HCT116 (cell line): ENCODE measurements at regions not wholly inside any gene's neighbourhood (a gene's known extent, or its start where the extent isn't known, plus 50 kb on each side); places are given as distances from the start of the nearest gene placed in this dataset.

Experiments used
- ATAC-seq: fragments of 200-7000 bp; cut with Tn5 transposase; 2 replicates; pipeline ENCODE4 v1.9.1; 2020; ENCODE audit warnings: mild to moderate bottlenecking, moderate library complexity
- BruUV-seq: library from RNA; stranded (reverse); fragments of 400-500 nt; replicated peaks from 2 replicates; lab custom pipeline; 2021; lab: Mats Ljungman, UMichigan
- CTCF ChIA-PET: fragments of 300-600 bp; sonication (Branson Sonifier 250); formaldehyde crosslinking; loops from one replicate; lab custom pipeline; 2021; ENCODE audit warnings: antibody characterized with exemption; lab: Charles Lee
- POLR2A ChIA-PET: fragments of 300-600, 350-600 bp; sonication (Branson Sonifier 250); formaldehyde crosslinking; loops from one replicate; lab custom pipeline; 2021; ENCODE audit warnings: antibody characterized with exemption; lab: Charles Lee
- RAD21 ChIA-PET, 2 experiments: fragments of 300-600 bp; sonication (Branson Sonifier 250); formaldehyde crosslinking; loops; one replicate each; lab custom pipeline; 2023; ENCODE audit warnings: low total read pairs in 2 of 2; ENCODE audit not compliant: uncharacterized antibody in 2 of 2, unreplicated experiment in 2 of 2, low non-redundant PET in 1 of 2; lab: Charles Lee
- DNase-seq: peaks from one replicate; pipeline ENCODE4 v3.0.0-alpha.2; 2010; ENCODE audit warnings: low read depth, low spot score
- H2AFZ ChIP-seq: fragments of 200-600 bp; shearing (Covaris generic), sonication (generic); 2 replicates; pipeline ENCODE4 v1.6.1; 2017; ENCODE audit warnings: low read depth, mixed run types, mixed read lengths, antibody characterized with exemption, low read length; ENCODE audit not compliant: poor library complexity, severe bottlenecking
- H3K27ac ChIP-seq: 2 replicates; pipeline ENCODE4 v1.5.1; 2012; ENCODE audit warnings: low read depth, low read length
- H3K27me3 ChIP-seq: fragments of 200-600 bp; sonication (generic); 2 replicates; pipeline ENCODE4 v1.6.1; 2016; ENCODE audit warnings: mixed run types, low read length, mixed read lengths; ENCODE audit not compliant: insufficient read depth
- H3K36me3 ChIP-seq, 2 experiments: fragments of 200-500 bp in 1 of 2; fragments of 200-600 bp in 1 of 2; sonication (Bioruptor generic) in 1 of 2; sonication (generic) in 1 of 2; 2 replicates each; pipeline versions ENCODE4 v1.5.1 to v1.6.1; 2014 to 2016; ENCODE audit warnings: low read length in 2 of 2, inconsistent platforms in 1 of 2, mixed read lengths in 1 of 2, mixed run types in 1 of 2; ENCODE audit not compliant: insufficient read depth in 2 of 2, control insufficient read depth in 1 of 2
- H3K4me1 ChIP-seq, 2 experiments: fragments of 200-600 bp in 1 of 2; sonication (generic) in 1 of 2; 2 replicates each; pipeline versions ENCODE4 v1.5.1 to v1.6.1; 2012 to 2017; ENCODE audit warnings: low read length in 2 of 2, inconsistent platforms in 1 of 2, mild to moderate bottlenecking in 1 of 2, mixed read lengths in 1 of 2, mixed run types in 1 of 2, moderate library complexity in 1 of 2; ENCODE audit not compliant: insufficient read depth in 2 of 2, control insufficient read depth in 1 of 2
- H3K4me2 ChIP-seq: fragments of 200-600 bp; sonication (generic); 2 replicates; pipeline ENCODE4 v1.6.1; 2017; ENCODE audit warnings: mixed run types, low read length, mixed read lengths
- H3K4me3 ChIP-seq, 2 experiments: fragments of 200-600 bp in 1 of 2; sonication (generic) in 1 of 2; replicated peaks in 1 of 2; 2 replicates each; pipeline ENCODE4 v1.5.1; 2011 to 2016; ENCODE audit warnings: low read length in 2 of 2, control low read depth in 1 of 2, low read depth in 1 of 2, mild to moderate bottlenecking in 1 of 2, mixed read lengths in 1 of 2, mixed run types in 1 of 2
- H3K79me2 ChIP-seq: fragments of 200-600 bp; sonication (generic); 2 replicates; pipeline ENCODE4 v1.6.1; 2017; ENCODE audit warnings: mild to moderate bottlenecking, mixed run types, low read length, moderate library complexity, mixed read lengths; ENCODE audit not compliant: insufficient read depth
- H3K9ac ChIP-seq: fragments of 200-600 bp; sonication (generic); 2 replicates; pipeline ENCODE4 v1.6.1; 2016; ENCODE audit warnings: low read length, mixed read lengths
- H3K9me2 ChIP-seq: fragments of 200-600 bp; sonication (generic), shearing (Covaris generic); 2 replicates; pipeline ENCODE4 v1.6.1; 2017; ENCODE audit warnings: mixed run types, mild to moderate bottlenecking, moderate library complexity; ENCODE audit not compliant: insufficient read depth
- H3K9me3 ChIP-seq, 2 experiments: fragments of 200-500 bp in 1 of 2; fragments of 200-600 bp in 1 of 2; sonication (Bioruptor generic) in 1 of 2; sonication (generic) in 1 of 2; 2 replicates each; pipeline ENCODE4 v1.6.1; 2014 to 2017; ENCODE audit warnings: low read length in 2 of 2, mixed read lengths in 2 of 2, inconsistent platforms in 1 of 2, low read depth in 1 of 2, mild to moderate bottlenecking in 1 of 2, mixed run types in 1 of 2, moderate library complexity in 1 of 2; ENCODE audit not compliant: control insufficient read depth in 1 of 2, insufficient read depth in 1 of 2
- H4K20me1 ChIP-seq: fragments of 200-600 bp; sonication (generic), shearing (Covaris generic); 2 replicates; pipeline ENCODE4 v1.6.1; 2017; ENCODE audit warnings: mixed run types, mild to moderate bottlenecking, moderate library complexity; ENCODE audit not compliant: insufficient read depth
- EZH2 ChIP-seq: fragments of 200-600 bp; sonication (generic); IDR thresholded peaks from 2 replicates; pipeline ENCODE4 v1.6.1; 2017; ENCODE audit warnings: antibody characterized with exemption, mixed run types
- EZH2phosphoT487 ChIP-seq: fragments of 200-600 bp; IDR thresholded peaks from 2 replicates; pipeline ENCODE4 v1.6.1; 2018; ENCODE audit warnings: antibody characterized with exemption, borderline replicate concordance
- POLR2A ChIP-seq: IDR thresholded peaks from 2 replicates; pipeline ENCODE4 v1.7.0; 2011; ENCODE audit warnings: borderline replicate concordance; ENCODE audit not compliant: insufficient read depth, insufficient read length; ENCODE audit errors: extremely low read depth
- SRF ChIP-seq: IDR thresholded peaks from 2 replicates; pipeline ENCODE4 v1.6.1; 2012; ENCODE audit warnings: low read depth
- YY1 ChIP-seq: IDR thresholded peaks from 2 replicates; pipeline ENCODE4 v1.6.1; 2011; ENCODE audit warnings: low read length, low read depth, moderate library complexity, mild to moderate bottlenecking; ENCODE audit not compliant: insufficient replicate concordance; ENCODE audit errors: extremely low read depth
- intact Hi-C: fragments of 100-400 bp; cut with micrococcal nuclease; formaldehyde crosslinking; loops from 2 replicates; pipeline ENCODE4 v1.10.0; 2022
- TF ChIP-seq, protein P1 (sequence below): IDR thresholded peaks from 2 replicates; pipeline ENCODE4 v1.6.1; 2012; ENCODE audit warnings: low read depth
- TF ChIP-seq, protein P2 (sequence below): IDR thresholded peaks from 2 replicates; pipeline ENCODE4 v1.6.1; 2012

DNA sequence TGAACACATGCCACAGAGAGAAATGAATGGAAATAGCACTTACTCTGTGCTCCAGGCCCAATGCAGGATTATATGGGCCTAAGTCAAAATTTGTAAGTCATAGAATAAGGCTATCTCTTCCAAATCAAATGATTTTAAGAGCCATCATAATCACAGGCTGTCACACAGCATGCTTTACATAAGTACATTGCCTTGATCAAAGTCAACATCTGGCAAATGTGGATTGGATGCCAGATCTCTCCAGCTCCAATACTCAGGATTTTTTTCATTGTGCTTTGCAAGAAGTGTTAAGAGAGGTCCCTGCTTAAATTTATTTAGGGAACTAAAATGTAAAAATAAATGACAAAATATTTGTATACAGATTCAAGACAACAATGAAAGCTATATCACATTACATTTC lies 299.9 kb downstream of the PRDM5 start (continued):
- TF ChIP-seq, protein P1, sequence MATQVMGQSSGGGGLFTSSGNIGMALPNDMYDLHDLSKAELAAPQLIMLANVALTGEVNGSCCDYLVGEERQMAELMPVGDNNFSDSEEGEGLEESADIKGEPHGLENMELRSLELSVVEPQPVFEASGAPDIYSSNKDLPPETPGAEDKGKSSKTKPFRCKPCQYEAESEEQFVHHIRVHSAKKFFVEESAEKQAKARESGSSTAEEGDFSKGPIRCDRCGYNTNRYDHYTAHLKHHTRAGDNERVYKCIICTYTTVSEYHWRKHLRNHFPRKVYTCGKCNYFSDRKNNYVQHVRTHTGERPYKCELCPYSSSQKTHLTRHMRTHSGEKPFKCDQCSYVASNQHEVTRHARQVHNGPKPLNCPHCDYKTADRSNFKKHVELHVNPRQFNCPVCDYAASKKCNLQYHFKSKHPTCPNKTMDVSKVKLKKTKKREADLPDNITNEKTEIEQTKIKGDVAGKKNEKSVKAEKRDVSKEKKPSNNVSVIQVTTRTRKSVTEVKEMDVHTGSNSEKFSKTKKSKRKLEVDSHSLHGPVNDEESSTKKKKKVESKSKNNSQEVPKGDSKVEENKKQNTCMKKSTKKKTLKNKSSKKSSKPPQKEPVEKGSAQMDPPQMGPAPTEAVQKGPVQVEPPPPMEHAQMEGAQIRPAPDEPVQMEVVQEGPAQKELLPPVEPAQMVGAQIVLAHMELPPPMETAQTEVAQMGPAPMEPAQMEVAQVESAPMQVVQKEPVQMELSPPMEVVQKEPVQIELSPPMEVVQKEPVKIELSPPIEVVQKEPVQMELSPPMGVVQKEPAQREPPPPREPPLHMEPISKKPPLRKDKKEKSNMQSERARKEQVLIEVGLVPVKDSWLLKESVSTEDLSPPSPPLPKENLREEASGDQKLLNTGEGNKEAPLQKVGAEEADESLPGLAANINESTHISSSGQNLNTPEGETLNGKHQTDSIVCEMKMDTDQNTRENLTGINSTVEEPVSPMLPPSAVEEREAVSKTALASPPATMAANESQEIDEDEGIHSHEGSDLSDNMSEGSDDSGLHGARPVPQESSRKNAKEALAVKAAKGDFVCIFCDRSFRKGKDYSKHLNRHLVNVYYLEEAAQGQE = no peak
- TF ChIP-seq, protein P2, sequence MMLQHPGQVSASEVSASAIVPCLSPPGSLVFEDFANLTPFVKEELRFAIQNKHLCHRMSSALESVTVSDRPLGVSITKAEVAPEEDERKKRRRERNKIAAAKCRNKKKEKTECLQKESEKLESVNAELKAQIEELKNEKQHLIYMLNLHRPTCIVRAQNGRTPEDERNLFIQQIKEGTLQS = no peak
- TF ChIP-seq SRF (no peak), EZH2 (no peak), POLR2A (no peak), YY1 (no peak)

DNA sequence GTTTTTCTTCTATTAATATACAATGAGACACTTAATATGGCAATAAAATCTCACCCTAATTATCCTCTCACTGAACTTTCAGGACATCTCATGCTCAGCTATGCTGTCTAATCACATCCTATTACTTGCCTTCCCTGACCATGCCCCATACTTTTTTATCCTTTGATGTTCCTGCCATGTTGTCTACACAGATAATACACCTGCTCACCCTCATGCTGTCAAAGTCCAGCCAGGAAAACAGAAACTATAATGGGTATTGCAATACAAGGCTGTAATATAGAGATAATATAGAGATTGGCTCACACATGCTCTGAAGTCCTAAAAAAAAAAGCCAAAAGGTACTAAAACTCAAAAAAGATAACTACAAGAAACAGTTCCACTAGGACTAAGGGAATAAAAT lies 305.4 kb downstream of the PRDM5 start:
- no peaks in the 10 kb centered on the region for H3K4me1 ChIP-seq
- CTCF ChIA-PET = no interaction called here
- TF ChIP-seq EZH2phosphoT487 = no peak
- TF ChIP-seq, protein P2 = no peak
- TF ChIP-seq, all 23 proteins: peak for 0
- no peaks in the 10 kb centered on the region for H3K36me3 ChIP-seq
- intact Hi-C loops = no loop called here
- no peak overlapping the region for H2AFZ ChIP-seq
- ATAC-seq (no peak), DNase-seq (no peak)
- no peak overlapping the region for H3K4me2 ChIP-seq
- no peaks in the 10 kb centered on the region for H4K20me1 ChIP-seq
- RAD21 ChIA-PET = no interaction called here
- no peaks in the 10 kb centered on the region for H3K9me2 ChIP-seq
- no peaks in the 10 kb centered on the region for H3K27me3 ChIP-seq
- no peaks in the 10 kb centered on the region for H3K79me2 ChIP-seq
- no peak overlapping the region for H3K27ac ChIP-seq
- H3K4me3 ChIP-seq = no peak overlapping the region
- H3K9ac ChIP-seq = no peak overlapping the region
- BruUV-seq = no TSS peak
- no peaks in the 10 kb centered on the region for H3K9me3 ChIP-seq
- POLR2A ChIA-PET = no interaction called here
